Omental fat pad (tissue), 3 donors: ENCODE measurements at regions not wholly inside any gene's neighbourhood (a gene's known extent, or its start where the extent isn't known, plus 50 kb on each side); places are given as distances from the start of the nearest gene placed in this dataset.
"Not testable (repeated sequence)": the region's sequence is repeated elsewhere in the genome, so short reads cannot be mapped to it uniquely, and the experiment has no call there.

Experiments used
- ATAC-seq: fragments of 150-250 bp; one replicate; pipeline ENCODE4 v1.9.1; 2016; ENCODE audit warnings: mild to moderate bottlenecking, moderate library complexity; ENCODE audit not compliant: low FRiP score
- DNase-seq: peaks from one replicate; pipeline ENCODE4 v3.0.0-alpha.2; 2019; ENCODE audit warnings: low spot score
- CTCF ChIP-seq, 3 donors: fragments of 450-650 bp; IDR thresholded peaks; one replicate each; pipeline ENCODE4 v1.5.1; 2016 to 2017; ENCODE audit warnings: antibody characterized with exemption in 3 of 3, mild to moderate bottlenecking in 3 of 3, moderate library complexity in 2 of 3

GRCh38 chr5:167853421-167853820 lies 438.0 kb upstream of the WWC1 start:
- no peak for DNase-seq
- no peak for ATAC-seq
- TF ChIP-seq CTCF (IDR thresholded peaks at IDR 0.05) = no peak

- no peak for DNase-seq
- ATAC-seq = no peak
These were observed 435.6 kb upstream of the WWC1 start for GRCh38 chr5:167855818-167856217.

DNA sequence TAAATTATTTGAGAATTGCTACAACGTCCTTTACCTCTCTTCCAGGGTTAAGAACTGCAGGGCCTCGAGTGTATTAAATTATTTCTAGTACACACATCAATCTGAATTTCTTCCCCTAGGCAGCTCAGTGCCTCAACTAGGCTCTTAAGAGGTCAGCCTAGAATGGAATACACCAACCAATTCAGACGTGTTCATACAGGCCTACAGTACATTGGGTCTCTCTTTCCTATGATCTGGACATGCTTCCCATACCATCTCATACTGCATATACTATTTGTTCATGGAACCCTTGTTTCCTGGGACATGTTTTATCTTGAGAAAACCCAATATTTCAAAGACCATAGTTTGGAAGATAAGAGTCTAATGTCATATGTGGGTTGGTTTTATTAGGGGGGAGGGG lies 434.1 kb upstream of the WWC1 start:
- ATAC-seq = no peak
- no peak for DNase-seq
- no peak for TF ChIP-seq CTCF (IDR thresholded peaks at IDR 0.05)

More at GRCh38 chr5:167855818-167856217, 435.6 kb upstream of the WWC1 start:
- no peak for TF ChIP-seq CTCF (IDR thresholded peaks at IDR 0.05)

- ATAC-seq, DNase-seq: not testable (repeated sequence)
These were observed 433.1 kb upstream of the WWC1 start for GRCh38 chr5:167858186-167858855.

GRCh38 chr5:167861129-167861927 lies 430.1 kb upstream of the WWC1 start:
- DNase-seq = no peak
- ATAC-seq = no peak
- no peak for TF ChIP-seq CTCF (IDR thresholded peaks at IDR 0.05)

GRCh38 chr5:167861928-167862426 lies 429.5 kb upstream of the WWC1 start:
- no peak for TF ChIP-seq CTCF (IDR thresholded peaks at IDR 0.05)
- no peak for DNase-seq
- no peak for ATAC-seq

- TF ChIP-seq CTCF (IDR thresholded peaks at IDR 0.05) = no peak
- ATAC-seq = no peak
- DNase-seq = no peak
These were observed 427.6 kb upstream of the WWC1 start for GRCh38 chr5:167863883-167864282.
